HG03095 (cell line): ENCODE measurements at regions not wholly inside any gene's neighbourhood (a gene's known extent, or its start where the extent isn't known, plus 50 kb on each side); places are given as distances from the start of the nearest gene placed in this dataset.

Experiments
- ATAC-seq: cut with Tn5 transposase; IDR thresholded peaks from one replicate; pipeline ENCODE4 v1.9.1; 2021; ENCODE audit warnings: moderate library complexity; ENCODE audit not compliant: unreplicated experiment

- ATAC-seq, result no peak
Measured at GRCh38 chr5:68476854-68477253, 261.3 kb downstream of the PIK3R1 start.

DNA sequence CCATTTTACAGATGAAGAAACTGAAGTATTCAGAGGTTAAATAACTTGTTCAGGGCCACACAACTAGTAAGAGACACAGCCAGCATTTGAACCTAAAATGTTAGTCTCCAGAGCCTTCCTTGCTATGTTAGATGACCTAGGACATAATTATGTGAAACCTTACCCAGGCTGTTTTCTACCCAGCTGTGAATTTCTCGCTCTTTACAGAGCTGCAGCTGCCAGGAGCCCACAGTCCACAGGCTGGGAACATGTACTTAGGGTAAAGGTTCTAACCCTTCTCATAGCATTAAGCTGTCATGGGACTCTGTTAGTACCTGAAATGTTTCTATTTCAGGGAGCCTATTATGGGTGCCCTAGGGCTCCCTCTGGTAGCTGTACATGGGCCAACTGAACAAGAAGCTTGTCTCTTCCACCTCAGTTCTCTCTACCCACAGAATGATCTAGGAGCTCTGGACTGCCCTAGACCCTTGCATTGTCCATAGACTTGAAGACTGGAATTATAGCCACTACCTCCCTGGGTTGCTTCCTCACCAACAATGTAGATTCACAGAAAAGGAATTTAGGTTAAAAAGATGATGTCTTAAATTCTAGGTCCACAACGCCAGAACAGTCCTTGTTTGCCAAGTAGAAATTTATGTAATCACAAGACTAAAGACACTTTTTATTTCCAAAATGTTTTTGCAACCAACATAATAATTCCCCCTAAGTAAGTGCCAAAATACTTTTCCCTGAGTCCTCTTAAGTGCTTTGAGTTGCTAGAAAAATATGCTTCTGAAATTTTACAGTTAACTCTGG is 262.9 kb downstream of the PIK3R1 start:
- no peak for ATAC-seq

GRCh38 chr5:68479524-68479923 is 264.0 kb downstream of the PIK3R1 start:
- no peak for ATAC-seq

GRCh38 chr5:68480335-68480940 is 264.9 kb downstream of the PIK3R1 start:
- no peak for ATAC-seq

GRCh38 chr5:68482199-68482598 is 266.6 kb downstream of the PIK3R1 start:
- ATAC-seq, result no peak

- no peak for ATAC-seq
Measured at GRCh38 chr5:68484307-68485068, 268.9 kb downstream of the PIK3R1 start.

DNA sequence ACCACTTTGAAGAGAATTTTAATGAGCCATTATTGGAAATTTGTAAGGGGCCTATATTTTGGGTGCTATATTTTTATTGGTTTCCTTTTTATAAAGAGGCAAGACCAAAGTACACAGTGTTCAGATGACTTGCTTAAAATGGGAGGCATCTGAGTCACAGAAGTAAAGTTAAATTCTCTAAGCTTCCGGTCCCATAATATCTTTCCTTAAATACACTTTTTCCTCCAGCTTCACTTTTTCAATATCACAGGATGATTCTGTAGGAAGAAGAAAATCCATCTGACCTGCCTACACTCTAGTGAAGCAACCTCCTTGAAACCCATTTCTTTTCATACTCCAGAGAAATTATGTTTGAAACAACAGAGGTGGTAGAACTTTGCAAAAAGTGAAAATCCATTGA is 274.0 kb downstream of the PIK3R1 start:
- no peak for ATAC-seq

GRCh38 chr5:68490406-68490805 is 274.9 kb downstream of the PIK3R1 start:
- ATAC-seq, result no peak

DNA sequence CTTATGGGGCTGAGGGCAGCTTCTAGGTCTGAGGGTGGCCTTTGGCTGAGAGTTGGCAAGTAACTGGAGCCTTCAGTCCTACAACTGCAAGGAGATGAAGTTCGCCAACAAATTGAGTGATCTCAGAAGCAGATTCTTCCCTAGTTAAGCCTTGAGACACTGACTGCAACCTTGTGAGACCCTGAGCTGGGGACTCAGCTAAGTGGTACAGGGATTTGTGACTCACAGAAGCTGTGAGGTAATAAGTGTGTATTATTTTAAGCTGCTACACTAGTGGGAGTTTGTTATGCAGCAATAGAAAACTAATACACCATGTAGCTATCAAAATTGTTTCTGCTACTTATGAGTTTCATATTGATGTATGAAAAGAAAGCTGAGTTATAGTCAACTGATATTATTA is 279.2 kb downstream of the PIK3R1 start:
- ATAC-seq, result no peak

GRCh38 chr5:68499987-68500386 is 284.4 kb downstream of the PIK3R1 start:
- no peak for ATAC-seq

DNA sequence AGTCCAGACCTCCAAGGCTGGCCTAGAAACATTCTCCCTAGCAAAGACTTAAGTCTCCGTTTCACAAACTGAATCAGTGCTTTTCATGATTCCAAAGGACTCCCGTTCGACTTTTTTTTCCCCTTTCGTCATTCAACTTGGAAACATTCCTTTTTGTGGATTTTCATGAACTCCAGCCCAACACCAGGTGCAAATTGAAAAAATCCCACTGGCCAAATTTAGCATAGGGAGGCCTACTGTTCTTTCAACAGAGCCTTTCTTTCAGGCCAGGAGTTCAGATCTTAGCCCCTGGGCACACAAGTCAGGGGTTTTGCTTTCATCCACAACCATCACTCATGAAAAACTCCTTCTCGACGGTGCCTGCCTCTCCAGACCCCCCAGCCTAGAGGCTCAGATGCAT is 285.3 kb downstream of the PIK3R1 start:
- no peak for ATAC-seq

- no peak for ATAC-seq
Measured at GRCh38 chr5:68502531-68502930, 287.0 kb downstream of the PIK3R1 start.

DNA sequence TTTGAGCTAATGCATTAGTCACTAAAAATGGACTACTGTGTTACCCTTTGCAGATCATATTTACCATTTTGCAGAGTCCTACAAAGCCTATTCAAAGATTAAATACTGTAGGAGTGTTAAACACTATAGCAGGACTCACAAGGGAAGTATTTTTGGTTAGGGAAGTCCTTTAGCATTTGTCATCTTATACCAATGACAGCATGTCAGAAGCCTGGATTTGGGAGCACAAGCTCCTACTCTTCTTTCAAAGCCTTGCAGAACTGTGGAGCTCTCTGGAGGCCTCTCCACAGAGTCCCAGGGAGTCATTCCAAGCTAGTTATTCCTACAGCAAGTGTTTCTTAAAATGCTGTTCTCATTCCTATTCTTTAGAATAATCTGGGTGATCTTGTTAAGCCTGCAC is 288.8 kb downstream of the PIK3R1 start:
- no peak for ATAC-seq

DNA sequence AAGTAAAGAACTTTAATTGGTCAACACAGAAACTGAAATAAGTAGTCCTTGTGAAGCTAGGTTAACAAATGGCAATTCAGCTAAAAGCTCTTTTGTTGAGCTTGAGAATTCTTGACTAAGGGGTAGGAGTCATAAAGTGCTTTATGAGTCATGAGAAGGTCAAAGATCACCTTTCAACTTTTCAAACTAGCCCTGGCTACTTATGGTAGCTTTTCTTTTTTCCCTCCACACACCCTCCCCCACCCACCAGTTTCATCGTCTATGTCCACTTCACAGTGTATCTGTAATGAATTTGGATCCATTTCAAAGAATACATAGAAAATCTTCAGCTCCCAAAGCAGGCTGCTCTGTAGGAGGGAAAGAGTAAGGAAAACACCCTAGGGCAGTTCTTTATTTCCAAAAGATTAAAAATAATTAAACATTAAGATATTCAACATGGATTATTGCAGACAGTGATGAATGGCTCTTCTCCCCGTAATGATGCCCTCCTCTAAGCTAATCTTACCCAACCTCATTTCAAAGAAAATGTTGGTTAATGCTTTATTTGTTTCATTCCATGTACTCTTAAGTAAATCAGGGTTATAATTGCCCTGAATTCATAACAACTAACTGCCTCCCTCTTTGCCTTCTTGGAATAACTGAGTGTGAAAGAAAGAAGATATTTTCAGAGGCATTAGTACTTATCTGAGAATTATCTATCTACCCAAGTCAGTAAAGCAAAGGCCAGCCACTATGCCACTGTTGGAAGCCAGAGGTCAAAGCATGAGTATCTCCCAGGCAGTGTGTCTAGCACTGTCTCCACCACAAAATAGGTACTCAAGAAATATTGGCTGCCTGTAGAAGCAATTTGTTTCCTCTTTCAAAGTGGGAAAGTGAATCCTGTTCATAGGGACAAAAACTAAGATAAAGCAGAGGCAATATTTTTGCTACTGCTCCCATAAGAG is 290.6 kb downstream of the PIK3R1 start:
- ATAC-seq, result no peak

- no peak for ATAC-seq
Measured at GRCh38 chr5:68515514-68515913, 300.0 kb downstream of the PIK3R1 start.

GRCh38 chr5:68518286-68518685 is 302.7 kb downstream of the PIK3R1 start:
- ATAC-seq, result no peak

DNA sequence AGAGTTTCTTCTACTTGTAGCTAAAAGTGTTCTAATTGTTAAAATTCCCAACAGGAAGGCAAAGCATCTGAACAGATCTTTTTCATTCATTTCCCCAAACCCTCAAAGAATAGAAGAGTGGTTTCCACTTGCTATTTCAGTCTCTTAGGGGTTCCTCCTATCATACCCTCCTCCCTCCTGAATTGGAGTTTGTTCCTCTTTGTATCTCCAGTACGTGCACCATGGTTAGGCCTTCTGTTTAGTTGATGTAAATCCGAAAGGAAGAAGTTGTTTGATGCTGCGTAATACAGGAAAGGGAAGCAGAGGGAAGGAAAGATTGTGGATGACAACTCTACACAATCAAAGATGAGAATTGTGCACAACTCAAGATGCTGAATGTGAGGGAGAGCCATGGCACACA is 303.6 kb downstream of the PIK3R1 start:
- ATAC-seq, result no peak

DNA sequence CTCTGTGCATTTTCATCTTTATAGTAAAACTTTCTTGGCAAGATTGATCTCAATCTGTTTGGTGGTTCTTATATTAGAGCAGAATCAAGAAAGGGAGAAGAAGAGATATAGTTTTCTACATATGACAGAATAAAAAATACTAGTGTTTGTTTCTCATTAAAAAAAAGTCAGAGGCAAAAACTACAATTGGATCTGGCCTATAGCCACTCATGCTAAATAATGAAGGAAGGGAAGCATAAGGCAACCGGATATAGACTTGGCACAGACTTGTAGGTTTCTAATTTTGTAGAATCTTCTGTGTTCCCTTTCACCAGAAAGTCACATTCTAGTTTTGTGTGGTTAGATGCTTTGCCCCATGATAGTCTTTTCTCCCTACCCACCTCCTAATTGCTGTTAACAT is 306.2 kb downstream of the PIK3R1 start:
- no peak for ATAC-seq

DNA sequence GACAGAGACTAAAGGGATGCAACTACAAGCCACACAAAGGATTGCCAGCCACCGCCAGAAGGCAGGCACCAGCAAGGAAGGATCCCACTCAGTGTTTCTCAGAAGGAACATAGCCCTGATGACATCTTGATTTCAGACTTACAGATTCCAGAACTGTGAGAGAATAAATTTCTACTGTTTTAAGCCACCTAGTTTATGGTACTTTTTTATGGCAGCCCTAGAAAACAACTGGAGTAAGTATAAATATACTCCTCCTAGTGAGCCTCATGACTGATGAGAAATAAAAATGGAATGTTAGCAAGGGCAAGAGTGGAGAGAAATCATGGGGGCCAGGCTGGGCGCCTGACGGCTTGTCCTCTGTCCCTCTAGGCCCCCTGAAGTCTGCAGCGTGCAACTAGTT is 307.3 kb downstream of the PIK3R1 start:
- ATAC-seq, result no peak

DNA sequence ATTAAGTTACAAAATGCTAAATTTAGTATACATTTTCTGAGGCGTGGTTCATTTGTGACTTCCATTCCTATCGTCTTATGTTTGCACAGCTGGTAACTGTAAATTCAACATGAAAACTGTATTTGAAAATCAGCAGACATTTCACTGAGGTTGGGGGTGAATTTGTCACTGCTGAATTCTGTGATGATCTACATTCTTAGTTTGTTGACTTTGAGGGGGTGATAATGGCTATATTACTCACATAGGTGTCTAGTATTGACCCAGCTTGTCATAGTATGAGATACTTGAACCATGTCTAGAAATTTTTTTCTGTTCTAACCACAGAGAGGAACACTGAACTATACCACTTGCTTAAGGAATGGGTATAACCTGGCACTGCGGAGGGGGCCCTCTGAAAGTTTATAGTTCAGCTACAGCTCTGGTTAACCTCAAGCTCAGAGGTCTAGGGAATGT is 313.3 kb downstream of the PIK3R1 start:
- ATAC-seq, result no peak

GRCh38 chr5:68529581-68529980 is 314.0 kb downstream of the PIK3R1 start:
- ATAC-seq, result no peak
